Ovary (tissue), 3 donors: ENCODE measurements at regions not wholly inside any gene's neighbourhood (a gene's known extent, or its start where the extent isn't known, plus 50 kb on each side); places are given as distances from the start of the nearest gene placed in this dataset.

ENCODE experiments used
- CTCF ChIP-seq, 3 donors: fragments of 450-650 bp in 2 of 3; fragments of 200-600 bp in 1 of 3; IDR thresholded peaks; one replicate each; pipeline versions ENCODE4 v1.5.1 to v1.8.0; 2016 to 2022; ENCODE audit warnings: antibody characterized with exemption in 3 of 3, mild to moderate bottlenecking in 1 of 3
- POLR2A ChIP-seq: fragments of 450-650 bp; IDR thresholded peaks from one replicate; pipeline ENCODE4 v1.6.1; 2017; ENCODE audit warnings: antibody characterized with exemption, mild to moderate bottlenecking, moderate library complexity
- donor health status: DM: no; HTN: no; CAD: no.

GRCh38 chr21:16145052-16145451 is 415.3 kb downstream of the USP25 start:
- no peak for TF ChIP-seq CTCF (IDR thresholded peaks at IDR 0.05)
- no peak for TF ChIP-seq POLR2A
